Hippocampal formation (tissue), 2 donors: ENCODE measurements at regions not wholly inside any gene's neighbourhood (a gene's known extent, or its start where the extent isn't known, plus 50 kb on each side); places are given as distances from the start of the nearest gene placed in this dataset.

Source experiments
- DNase-seq, 2 donors: peaks; one replicate each; lab custom pipeline; 2025; lab: John Stamatoyannopoulos, UW

DNA sequence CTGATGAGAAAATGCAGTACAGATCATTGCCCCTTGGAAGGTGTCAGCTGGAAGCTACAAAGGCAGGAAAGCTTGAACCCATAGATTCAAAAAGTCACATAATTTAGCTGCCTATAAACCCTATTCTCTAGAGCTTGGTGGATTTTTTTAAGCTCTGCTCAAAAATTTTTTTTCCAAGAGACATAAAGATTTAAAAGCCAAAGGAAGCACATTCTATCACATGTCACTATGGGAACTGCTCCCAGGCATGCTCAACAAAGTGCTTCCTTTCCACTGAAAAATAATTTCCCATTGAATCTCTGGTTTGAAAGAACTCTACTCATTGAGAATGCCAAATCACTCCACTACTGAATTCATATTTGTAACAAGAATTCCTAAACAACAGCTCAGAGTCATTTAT lies 419.8 kb downstream of the CETN3 start:
- no peak for DNase-seq

DNA sequence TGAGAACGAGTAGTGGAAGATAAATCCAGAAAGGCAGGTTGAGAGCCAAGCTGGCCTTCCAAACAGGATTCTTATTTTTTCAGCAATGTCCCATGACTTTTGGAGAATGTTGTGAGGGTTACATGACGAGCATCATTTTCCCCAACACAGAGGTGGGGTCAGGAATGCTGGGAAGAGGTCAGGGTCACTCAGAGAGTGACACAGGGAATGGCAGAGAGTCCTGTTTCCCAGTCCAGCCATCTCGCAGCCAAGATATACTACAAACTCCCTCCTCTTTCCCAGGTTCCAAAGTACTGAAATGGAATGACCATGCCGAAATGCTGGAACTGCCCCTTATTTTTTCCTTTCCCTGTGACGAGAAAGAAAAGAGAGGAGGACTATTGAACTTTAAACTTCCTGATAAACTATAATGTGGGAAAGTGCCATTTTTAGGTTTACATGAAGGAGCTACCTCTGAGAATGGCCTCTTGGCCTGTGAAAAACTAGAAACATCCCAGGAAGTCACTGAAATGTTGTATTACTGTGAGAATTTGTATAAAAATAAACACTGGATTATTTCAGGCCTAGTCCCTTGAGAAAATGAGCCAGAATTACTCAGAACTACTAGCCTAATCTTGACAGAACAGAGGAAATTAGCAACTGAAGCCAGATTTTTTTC lies 420.4 kb downstream of the CETN3 start:
- DNase-seq, result no peak

DNA sequence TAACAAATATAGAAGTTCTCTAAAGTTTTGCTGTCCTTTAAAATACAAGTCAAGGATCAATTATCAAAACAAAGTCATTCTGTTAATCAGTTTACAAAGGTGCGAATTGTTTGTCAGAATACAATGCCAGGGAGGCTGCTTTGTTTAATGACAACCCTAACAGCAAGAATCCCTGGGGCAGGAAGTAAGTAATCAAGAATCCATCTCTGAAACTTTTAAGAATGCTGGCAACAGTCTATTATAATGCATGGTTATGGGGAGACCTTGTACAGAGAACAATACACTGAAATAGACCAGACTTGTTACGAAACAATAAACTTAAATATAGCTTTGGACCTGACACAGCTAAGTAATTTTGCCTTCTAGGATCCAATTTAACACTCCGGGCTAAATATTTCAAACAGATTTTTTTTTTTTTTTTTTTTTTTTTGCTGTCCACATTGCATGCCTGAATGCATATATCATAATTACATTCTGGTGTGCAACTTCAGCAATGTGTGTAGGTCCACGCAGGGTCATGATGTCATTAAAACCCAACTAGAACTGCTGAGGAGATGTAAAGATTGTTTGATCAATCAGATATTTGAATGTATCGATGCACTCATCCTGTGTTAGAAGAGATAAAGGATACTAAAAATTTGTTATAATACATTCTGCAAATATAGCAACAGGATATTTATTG lies 421.3 kb downstream of the CETN3 start:
- no peak for DNase-seq

DNA sequence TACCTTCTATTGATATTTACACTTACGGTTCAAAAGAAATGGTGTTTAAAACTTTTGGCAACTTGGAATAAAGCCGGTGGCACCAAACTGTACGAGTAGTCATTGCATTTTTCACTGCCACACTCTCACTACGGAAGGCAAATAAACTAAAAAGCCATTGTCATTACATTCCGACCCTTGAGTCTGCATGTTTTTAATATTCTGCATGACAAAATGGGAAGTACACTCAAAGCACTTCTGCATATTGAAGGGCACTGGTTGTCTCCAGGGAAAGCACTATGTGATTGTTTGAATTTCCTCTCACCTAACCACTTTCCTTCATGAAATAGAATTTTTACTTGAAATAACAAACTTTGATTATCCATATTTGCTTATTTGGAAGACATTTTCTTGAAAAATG lies 426.3 kb downstream of the CETN3 start:
- no peak for DNase-seq

DNA sequence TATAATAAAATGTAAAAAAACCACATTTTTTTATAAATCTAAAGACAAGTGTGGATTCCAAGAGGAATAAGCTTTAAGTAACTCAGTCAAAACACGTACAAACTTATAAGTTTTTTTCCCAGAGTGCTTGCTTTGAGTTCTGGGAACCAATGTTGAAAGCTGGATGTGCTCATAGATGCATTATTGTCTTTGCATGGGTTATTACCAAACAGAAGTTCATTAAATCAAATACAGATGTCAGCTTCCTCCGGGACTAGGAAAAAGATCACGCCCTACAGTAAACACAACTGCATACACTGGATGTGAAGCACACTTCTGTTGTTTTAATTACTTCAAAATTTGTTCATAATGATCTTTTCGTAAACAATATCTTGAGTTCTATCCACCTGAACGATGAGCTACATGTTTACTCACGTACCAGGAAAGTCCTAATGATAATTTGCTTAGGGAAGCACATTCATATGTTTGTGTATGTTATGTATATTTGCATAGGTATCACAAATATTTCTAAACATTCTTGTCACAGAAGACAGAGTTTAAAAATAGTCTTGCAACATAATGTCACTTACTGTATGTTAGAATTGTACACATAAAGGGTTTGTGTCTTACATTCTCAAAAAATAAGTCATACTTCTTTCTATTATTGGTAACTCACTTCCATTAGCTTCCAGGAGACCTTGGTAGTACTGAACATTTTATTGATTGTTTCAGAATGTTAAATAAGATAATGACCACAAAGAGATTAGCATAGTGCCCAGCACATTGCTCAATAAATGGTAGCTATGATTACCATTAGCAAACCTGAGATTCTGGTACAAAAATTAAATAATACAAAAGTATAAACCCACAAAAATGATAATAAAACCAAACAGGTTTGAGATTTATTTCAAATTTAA lies 427.4 kb downstream of the CETN3 start:
- DNase-seq, result no peak

DNA sequence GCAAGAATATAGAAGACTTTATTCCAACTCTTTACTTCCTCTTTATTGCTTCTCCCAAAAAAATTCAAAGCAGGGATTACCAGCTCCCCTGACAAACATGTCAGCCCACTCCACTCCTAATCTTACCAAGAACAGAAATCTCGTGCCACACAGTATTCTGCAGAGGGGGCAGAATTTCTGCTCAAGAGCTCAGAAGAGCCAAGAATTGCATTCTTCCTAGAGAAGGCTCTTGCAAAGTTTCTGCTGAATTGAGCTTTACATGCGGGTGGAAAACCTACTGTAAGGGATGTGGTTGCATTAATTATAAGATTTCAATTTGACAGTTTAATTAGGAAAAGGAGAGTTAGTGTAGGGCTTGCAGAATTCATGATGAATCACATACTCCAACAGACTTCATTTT lies 428.5 kb downstream of the CETN3 start:
- DNase-seq, result no peak

DNA sequence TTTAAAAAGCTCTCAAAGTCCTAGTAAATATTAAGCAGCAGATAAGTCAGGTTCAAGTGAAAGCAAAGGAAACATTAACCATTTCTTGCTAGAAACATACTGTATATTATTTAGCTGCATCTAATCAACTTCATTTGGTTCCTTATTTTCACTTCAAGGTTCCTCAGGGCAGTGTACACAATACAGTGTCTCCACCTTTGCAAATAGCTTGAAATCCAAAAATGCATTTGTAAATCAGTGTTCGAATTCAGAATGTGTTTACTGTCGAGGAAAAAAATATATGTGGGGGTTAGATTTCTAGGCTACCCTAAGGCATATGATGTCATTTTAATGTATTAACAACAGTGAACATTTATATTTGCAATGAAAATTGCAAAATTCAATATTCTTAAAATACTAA lies 436.0 kb downstream of the CETN3 start:
- DNase-seq, result no peak

DNA sequence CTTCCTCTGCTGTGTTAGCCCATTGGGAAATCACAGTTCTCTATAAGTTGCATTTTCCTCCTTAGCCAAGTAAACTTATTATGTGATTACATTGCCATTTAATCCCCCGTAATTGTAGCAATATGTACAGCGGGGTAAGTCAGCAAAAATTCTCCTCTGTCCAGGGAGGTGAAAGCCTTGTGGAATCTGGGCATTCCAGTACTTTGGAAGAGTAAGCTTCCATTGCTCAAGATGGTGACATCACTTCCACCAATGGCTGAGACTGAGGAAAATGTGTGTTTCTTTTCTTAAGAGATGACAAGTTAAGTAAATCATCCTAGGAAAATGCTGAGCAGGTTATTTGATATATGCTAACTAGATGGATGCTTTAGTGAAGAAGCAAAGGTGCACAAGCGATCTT lies 436.7 kb downstream of the CETN3 start:
- no peak for DNase-seq

DNA sequence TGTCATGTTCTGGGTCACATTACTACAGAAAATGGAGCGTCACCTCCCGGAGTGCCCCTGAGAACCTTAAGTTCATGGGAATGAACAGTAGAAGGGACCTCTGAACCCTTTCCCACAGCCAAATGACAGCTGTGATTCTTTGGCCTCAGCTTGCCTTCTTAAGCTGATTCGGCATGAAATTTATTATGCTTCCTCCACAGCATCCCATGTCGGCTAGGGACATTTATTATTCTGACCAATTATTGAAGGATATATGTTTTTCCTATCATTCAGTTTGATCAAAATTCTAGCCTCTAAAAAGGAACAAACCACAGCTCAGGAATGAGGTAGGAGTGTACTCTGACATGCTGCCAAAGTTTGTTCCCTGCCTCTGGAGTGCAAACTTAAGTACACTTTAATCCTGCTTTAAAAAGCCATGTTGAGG lies 440.6 kb downstream of the CETN3 start:
- DNase-seq, result peak in 1 of 2 donors; percentile 9

DNA sequence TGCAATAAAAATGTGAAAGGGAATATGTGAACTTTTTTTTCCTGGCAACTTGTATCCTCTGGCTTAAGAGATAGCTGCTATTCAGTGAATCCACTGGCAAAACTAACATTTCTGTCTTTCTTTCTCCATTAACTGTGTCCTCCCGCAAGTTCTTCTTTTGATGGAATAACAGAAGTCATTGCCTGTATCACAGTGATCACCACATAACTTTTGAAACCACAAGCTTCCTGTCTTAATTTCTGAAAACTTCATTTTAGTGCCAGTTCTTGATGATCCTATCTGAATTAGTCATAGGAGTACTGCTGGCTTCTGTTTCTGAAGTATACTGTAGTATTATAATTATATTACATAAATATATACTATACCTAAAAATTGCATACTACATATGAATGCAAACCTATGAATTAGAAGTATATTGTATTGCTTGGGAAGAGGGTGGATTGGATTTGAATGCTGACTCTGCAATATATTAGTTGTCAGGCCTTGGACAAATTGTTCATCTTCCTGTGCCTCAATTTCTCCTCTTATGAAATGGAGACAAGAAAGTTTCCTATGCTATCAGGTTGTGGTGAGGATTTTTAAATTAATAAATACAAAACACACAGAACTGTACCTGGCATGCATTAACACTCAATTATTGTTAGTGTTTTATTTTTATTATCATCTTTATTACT lies 441.6 kb downstream of the CETN3 start:
- DNase-seq, result no peak

DNA sequence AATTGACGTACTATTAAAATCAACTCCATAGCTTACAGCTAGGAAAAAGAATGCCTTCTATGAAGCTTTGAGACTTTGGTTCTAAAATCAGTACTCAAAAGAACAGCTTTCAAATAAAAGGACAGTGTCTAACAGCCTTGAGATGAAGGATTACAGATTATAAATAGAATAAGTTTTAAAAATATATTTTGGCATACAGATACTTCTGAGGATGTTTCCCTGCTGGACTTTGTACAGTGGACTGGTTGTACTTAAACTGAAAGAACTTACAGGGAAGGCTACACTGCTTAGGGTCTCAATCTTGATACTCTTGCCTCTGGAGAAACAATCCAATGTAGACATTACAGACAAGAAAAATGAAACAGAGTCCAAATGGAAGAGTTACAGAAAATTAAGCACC lies 452.7 kb downstream of the CETN3 start:
- no peak for DNase-seq

DNA sequence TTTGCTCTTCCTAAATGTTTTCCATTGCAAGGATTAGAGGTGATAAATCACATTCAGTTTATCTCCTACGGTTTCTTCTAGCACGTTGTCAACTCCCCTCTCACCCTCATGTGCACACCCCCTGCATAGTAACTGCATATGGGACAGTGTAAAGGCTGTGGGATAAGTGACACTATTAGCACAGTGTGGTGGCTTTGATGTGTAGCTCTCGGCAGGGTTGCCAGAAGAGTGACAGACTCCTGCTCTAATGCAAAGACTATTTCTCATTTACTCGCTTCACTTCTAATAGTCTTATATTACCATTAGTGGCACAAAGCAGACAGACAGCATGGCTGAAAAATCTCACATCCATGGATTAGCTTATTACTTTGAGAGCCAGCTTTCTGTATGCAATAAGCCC lies 454.6 kb downstream of the CETN3 start:
- no peak for DNase-seq

DNA sequence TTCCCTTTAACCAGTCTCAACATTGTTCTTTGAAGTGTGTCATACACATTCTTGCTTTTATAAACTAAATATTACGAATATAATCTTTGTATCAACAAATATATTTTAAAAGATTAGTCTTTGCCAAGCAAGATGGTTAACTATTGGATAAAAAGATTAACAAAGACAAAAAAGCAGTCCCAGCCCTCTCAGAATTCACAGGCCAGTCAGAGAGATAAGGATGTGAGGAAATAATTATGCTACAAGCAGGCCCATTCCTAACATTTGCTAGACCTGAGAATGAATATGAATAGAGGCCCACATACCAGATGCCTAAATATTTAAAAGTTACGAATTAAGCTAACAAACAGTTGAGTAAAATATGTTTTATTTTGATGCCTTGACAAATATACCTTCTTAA lies 457.7 kb downstream of the CETN3 start:
- DNase-seq, result no peak

DNA sequence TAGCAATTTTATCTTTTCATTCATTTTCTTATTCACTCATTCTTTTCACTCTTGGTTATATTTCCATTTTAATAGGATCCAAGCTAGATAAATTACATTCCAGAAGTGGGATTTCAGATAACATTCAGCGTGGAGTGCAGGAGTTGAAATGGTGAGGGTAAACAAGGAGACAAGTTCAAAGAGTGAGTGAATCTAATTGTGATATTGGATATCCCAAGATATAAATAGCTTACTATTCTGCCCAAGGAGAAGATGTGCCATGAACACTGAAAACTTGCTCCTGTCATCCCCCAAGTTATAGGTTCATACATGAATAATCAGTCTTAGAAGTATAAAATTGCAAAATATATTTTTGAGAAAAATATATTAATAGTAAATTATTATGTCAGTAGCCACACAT lies 459.3 kb downstream of the CETN3 start:
- no peak for DNase-seq

DNA sequence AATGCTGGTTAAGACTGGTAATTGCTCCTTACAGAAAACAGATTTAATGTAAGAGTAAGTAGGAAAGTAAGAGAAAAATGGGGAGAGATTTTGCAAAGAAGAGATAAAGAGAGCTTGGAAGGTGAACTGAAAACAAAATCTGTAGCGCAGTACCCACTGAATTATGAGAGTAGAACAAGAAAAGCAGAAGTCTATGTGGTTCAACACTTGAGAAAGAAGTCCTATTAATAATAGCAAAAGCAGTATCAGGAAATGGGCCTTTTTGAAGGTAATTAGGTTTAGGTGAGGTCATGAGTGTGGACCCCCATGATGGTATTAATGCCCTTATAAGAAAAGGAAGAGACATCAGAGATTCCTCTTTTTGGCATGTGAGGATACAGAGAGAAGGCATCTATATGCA lies 460.6 kb downstream of the CETN3 start:
- no peak for DNase-seq

DNA sequence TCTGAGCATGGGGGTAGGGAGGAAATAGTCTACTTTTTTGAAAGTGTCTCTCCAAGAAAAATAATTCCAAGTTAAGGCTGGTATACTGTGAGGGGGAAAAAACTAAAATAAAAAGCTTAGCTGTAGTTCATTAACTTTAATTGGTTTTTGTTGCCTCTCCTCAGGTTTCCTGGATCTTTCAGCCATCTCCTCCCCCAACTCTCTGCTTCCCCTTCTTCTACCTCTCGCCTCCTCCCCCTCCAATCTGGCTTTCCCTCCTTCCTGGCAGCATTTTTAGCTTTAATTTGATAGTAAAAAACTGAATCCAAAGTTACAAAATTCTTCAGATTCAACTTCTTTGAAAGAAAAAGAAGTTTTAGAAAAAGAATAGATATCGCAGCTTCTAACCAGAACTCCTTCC lies 462.6 kb downstream of the CETN3 start:
- DNase-seq, result no peak

DNA sequence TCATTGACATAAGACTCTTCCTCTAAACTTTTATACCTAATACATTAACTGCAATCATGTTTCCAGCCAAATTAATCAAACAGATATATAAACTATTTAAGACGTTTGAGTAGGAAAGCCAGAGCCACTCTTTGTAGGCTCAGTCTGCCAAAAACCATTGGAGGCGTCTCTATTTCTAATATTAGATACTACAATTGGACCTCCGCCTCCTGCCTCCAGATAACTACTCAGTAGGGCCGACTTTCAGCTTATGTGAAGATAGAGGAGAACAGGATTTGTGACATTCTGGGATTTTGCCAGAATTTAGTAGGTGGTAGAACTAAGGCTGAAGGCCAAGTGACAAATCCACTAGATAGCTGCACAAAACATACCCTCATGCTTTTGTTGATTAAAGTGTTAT lies 463.0 kb downstream of the CETN3 start:
- no peak for DNase-seq

DNA sequence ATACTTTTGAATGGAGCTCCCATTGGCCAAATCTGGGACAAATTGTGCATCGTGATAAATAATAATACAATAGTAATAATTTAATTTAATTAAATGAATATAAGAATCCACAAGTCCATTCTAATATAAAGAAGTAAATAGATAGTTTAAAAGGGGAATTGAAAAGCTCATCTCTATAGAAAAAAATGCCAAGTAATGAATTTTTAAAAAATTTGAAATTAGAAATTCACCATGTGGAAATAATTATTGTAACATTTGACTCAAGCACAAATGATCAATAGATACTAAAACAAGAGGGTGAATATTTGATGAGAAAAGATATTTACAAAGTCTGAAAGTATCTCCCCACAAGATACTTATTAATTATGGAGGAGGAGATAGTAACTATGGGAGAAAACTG lies 467.4 kb downstream of the CETN3 start:
- DNase-seq, result no peak

DNA sequence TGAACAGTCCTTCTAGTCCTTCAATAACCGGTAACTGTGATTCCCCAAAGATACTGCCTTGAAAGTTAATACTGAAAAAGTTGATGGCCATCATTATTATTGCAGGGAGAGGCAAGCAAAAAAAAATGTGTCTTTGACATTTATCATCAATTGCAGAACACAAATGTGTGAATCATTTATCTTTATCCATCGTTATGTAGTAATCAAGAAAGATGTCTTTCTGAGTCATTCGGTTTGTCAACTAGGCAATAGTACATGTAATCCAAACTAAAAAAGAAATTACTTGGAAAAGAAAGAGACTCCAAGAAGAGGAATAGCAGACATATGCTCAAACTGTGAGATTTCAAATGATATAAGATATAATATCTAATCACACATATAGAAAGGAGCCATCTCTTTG lies 473.0 kb downstream of the CETN3 start:
- DNase-seq, result no peak

DNA sequence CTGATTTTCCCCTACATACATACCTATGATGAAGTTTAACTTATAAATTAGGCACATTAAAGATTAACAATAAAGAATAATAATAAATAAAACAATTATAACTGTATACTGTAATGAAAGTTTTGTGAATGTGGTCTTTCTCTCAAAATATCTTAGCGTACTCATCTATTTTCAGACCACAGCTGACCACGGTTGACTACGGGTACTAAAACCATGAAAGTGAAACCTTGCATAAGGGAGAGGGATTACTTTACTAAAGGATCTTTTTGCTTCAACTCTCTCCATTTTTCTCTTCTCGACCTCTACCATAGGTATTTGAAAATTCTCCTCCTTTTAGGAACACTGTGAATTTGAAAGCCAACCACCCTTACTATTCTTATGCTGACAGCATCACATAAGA lies 475.5 kb downstream of the CETN3 start:
- DNase-seq, result no peak

DNA sequence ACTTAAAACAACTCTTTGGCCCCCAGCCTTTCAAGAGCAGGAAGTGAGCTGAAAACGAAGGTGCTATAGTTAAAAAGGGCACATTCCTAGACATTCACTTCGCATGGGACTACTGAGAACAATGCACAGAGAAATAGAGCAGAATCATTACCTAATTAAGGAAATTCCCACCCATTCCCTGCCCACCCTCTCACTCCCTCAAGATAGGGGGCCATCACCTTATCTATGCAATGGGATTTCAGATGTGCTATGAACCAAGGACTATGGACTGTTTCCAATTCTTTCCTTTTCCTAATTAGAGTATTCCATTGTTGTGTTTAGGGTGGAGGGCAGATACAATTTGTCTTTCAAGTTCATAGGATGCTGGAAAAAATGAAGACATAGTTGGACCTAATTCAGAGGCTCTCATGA lies 476.8 kb downstream of the CETN3 start:
- DNase-seq, result no peak

DNA sequence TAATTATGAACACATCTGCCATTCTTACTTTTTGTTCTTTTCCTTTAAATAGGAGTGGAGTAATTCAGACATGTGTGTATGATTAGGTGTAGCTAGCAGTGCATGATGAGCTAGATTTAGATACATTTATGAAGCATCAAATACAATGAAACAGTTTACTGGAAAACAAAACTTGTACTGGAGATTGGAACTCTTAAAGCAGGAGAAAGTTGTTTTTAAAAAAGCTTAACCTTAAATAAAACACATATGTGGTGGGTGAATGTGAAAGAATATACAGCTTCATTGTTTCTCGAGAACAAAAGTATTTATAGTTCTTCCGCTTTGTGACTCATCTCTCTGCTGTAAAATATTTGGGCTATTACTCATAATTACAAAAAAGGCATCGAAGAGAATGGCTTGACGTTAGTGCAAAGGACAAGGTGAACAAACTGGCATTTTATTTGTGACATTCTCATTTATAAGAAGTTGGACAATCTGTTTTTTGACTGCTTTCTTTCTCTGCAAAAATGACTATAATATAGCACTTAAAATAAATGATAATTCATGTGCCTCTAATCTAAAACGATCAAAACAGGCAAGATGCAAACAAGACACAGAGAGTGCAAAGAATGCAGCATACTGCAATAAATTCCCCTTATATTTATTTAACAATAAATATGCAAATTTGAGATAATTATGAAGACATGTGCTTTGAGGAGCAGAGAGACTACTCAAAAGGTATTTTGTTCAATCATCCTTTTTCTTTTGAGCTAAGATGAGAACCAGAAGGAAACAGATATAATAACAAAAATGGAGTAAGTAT lies 478.8 kb downstream of the CETN3 start:
- no peak for DNase-seq
